AG08396 (cell line): ENCODE measurements at regions not wholly inside any gene's neighbourhood (a gene's known extent, or its start where the extent isn't known, plus 50 kb on each side); places are given as distances from the start of the nearest gene placed in this dataset.
A peak's percentile ranks its signal among the peaks of the same experiment; 100 is the strongest.

Source experiments
- DNase-seq: peaks from one replicate; pipeline ENCODE4 v3.0.0; 2012; ENCODE audit warnings: low spot score, mixed read lengths

- DNase-seq: no peak
Observed at GRCh38 chr5:164027738-164028137, 522.3 kb downstream of the MAT2B start.

- no peak for DNase-seq
Observed at GRCh38 chr5:164038128-164038783, 532.8 kb downstream of the MAT2B start.

GRCh38 chr5:164041105-164041504 is 535.7 kb downstream of the MAT2B start:
- DNase-seq: no peak

- DNase-seq: no peak
Observed at GRCh38 chr5:164048359-164048926, 543.0 kb downstream of the MAT2B start.

GRCh38 chr5:164051745-164052144 is 546.3 kb downstream of the MAT2B start:
- peak; percentile 5 for DNase-seq

GRCh38 chr5:164052536-164053093 is 547.2 kb downstream of the MAT2B start:
- no peak for DNase-seq

GRCh38 chr5:164053123-164053522 is 547.7 kb downstream of the MAT2B start:
- no peak for DNase-seq

GRCh38 chr5:164054461-164054860 is 549.0 kb downstream of the MAT2B start:
- DNase-seq: no peak

GRCh38 chr5:164057121-164057520 is 551.7 kb downstream of the MAT2B start:
- no peak for DNase-seq

- no peak for DNase-seq
Observed at GRCh38 chr5:164058621-164059020, 553.2 kb downstream of the MAT2B start.

- DNase-seq: no peak
Observed at GRCh38 chr5:164059471-164059870, 554.1 kb downstream of the MAT2B start.

GRCh38 chr5:164060786-164061355 is 555.5 kb downstream of the MAT2B start:
- DNase-seq: no peak

GRCh38 chr5:164062304-164062703 is 556.9 kb downstream of the MAT2B start:
- DNase-seq: no peak

- no peak for DNase-seq
Observed at GRCh38 chr5:164065266-164065665, 559.8 kb downstream of the MAT2B start.

GRCh38 chr5:164071671-164072070 is 566.3 kb downstream of the MAT2B start:
- DNase-seq: no peak

- no peak for DNase-seq
Observed at GRCh38 chr5:164073081-164073480, 567.7 kb downstream of the MAT2B start.

- DNase-seq: no peak
Observed at GRCh38 chr5:164076556-164076955, 571.1 kb downstream of the MAT2B start.

GRCh38 chr5:164090358-164090757 is 584.9 kb downstream of the MAT2B start:
- DNase-seq: no peak

GRCh38 chr5:164091836-164092235 is 586.4 kb downstream of the MAT2B start:
- no peak for DNase-seq

GRCh38 chr5:164094291-164094690 is 588.9 kb downstream of the MAT2B start:
- DNase-seq: no peak

GRCh38 chr5:164097749-164098148 is 592.3 kb downstream of the MAT2B start:
- DNase-seq: peak; percentile 3

- DNase-seq: no peak
Observed at GRCh38 chr5:164098531-164098930, 593.1 kb downstream of the MAT2B start.

- no peak for DNase-seq
Observed at GRCh38 chr5:164098979-164099378, 593.6 kb downstream of the MAT2B start.
